WI38 (cell line): ENCODE measurements at regions not wholly inside any gene's neighbourhood (a gene's known extent, or its start where the extent isn't known, plus 50 kb on each side); places are given as distances from the start of the nearest gene placed in this dataset.

Experiments used
- H3K4me3 ChIP-seq: 2 replicates; pipeline ENCODE4 v1.5.1; 2011; ENCODE audit warnings: low read depth, mild to moderate bottlenecking, control low read depth, low read length
- TF ChIP-seq, protein P1 (sequence below): IDR thresholded peaks from 2 replicates; pipeline ENCODE4 v1.5.1; 2012; ENCODE audit warnings: low read depth, mild to moderate bottlenecking, control low read depth, low read length

DNA sequence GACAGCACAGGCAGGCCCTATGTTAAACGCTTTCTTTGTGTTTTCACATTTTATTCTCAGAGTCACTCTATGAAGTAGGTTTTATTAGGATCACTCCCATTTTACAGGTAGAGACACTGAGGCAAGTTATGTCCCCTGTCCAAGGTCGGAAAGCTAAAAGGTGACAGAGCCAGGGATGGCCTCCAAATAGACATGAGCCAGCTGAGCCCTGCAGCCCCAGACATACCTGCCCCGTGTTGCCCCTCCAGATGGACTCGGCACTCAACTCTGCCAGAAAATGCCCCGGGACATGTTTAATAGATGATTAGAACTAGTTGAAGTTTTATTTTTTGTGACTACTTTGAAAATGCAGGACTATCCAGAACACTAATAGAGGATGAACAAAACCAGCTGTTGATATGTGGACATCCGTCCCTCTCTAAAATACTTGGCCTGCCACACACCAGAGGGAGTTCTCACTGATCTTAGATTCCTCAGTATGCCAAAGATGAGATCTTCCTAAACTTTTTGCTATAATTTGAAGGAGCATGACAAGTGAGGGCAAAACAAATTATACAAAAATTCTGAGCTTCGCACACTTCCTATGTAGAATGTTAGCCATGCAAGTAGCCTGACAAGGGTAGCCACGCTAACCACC is 258.6 kb upstream of the ADAMTS16 start:
- TF ChIP-seq, protein P1, sequence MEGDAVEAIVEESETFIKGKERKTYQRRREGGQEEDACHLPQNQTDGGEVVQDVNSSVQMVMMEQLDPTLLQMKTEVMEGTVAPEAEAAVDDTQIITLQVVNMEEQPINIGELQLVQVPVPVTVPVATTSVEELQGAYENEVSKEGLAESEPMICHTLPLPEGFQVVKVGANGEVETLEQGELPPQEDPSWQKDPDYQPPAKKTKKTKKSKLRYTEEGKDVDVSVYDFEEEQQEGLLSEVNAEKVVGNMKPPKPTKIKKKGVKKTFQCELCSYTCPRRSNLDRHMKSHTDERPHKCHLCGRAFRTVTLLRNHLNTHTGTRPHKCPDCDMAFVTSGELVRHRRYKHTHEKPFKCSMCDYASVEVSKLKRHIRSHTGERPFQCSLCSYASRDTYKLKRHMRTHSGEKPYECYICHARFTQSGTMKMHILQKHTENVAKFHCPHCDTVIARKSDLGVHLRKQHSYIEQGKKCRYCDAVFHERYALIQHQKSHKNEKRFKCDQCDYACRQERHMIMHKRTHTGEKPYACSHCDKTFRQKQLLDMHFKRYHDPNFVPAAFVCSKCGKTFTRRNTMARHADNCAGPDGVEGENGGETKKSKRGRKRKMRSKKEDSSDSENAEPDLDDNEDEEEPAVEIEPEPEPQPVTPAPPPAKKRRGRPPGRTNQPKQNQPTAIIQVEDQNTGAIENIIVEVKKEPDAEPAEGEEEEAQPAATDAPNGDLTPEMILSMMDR: no peak
- H3K4me3 ChIP-seq: no peak overlapping the region

DNA sequence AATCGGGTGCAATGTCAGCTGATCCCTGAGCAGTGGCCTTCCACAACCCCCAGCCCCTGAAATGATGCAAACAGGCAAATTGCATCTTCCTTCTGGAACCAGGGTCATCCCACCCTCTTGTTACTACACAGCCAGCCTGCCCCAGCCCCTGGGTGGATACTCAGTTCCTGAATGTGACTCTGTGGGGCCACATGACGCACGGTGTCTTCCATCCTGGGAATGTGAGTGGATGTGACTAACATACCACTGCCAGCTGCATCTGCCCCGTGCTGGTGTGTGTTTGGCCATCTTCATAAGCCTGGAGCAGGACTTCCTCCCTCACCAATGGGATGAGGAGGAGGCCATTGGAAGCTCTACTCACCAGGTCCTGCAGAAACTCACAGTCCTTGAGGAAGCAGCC is 257.9 kb upstream of the ADAMTS16 start:
- TF ChIP-seq, protein P1: no peak
- H3K4me3 ChIP-seq: no peak overlapping the region

DNA sequence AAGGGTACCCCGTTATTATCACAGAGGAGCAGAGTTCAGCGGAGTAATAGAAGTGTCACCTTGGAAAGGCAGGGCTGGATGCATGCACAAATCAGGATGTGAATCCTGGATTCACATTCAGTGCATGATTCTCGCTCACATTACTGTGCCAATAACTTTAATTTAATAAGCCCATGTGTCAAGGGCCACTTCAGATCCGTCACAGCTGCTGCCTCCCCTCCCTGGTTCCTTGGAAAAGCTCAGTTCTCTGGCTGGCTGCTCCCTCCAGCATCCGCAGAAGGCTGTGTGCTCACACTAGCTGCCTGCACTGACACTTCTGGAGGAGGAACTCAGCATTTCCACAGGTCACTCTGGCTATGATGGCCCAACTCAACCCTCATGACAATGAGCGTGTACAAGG is 256.8 kb upstream of the ADAMTS16 start:
- H3K4me3 ChIP-seq: no peak overlapping the region
- TF ChIP-seq, protein P1: no peak

DNA sequence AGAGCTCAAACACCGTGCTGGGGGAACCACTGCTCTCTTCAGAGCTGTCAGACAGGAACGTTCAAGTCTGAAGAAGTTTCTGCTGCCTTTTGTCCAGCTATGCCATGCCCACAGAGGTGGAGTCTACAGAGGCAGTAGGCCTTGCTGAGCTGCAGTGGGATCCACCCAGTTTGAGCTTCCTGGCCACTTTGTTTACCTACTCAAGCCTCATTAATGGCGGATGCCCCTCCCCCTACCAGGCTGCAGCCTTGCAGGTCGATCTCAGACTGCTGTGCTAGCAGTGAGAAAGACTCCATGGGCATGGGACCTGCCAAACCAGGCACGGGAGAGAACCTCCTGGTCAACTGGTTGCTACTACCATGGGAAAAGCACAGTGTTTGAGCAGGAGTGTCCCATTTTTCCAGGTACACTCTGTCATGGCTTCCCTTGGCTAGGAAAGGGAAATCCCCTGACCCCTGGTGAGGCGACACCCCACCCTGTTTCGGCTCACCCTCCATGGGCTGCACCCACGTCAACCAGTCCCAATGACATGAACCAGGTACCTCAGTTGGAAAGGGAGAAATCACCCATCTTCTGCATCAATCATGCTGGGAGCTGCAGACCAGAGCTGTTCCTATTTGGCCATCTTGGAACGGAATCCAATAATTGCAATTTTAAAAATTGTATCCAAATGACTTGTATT is 246.9 kb upstream of the ADAMTS16 start:
- TF ChIP-seq, protein P1: no peak
- no peak overlapping the region for H3K4me3 ChIP-seq

DNA sequence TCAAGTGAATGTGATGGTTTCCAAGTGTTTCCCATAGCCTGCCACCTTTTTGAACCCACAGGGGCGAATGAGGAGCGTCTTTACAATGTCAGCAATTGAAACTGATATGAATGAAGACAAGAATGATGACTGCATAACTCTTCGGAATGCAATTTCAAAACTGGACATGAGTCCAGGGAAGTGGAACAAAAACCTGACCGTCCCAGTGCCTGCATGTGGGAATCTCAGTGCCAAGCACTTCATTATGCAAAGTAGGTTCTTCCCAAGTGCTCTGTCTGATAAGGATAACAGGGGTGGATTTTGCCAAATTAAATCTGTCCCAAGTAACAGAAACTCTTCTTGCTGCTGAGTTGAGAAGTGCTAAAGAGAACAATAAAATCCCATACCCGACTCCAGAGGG is 243.8 kb upstream of the ADAMTS16 start:
- TF ChIP-seq, protein P1: no peak
- no peak overlapping the region for H3K4me3 ChIP-seq

DNA sequence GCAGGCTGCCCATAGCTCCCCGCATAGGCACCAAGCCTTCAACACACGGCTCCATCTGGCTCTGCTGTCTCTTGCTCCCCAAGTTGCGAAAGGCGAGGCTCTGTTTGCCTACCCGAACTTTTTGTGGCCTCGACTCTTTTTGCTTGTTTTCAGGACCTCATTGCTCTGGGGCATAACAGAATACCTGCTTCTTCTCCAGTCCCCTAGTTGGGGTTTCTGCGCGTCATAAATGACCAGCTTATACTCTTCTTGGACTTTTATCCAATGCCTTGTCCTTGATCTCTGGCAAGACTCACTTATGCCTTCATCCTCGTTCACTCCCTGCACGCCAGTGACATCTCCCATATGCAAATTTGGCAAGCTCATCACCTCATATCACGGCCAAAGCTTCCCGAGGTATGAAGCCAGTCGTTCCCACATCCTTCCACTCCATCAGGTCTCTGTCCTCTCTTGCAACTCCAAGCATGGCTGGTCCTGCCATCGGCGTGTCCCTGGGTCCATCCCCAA is 238.8 kb upstream of the ADAMTS16 start:
- TF ChIP-seq, protein P1: no peak
- no peak overlapping the region for H3K4me3 ChIP-seq

DNA sequence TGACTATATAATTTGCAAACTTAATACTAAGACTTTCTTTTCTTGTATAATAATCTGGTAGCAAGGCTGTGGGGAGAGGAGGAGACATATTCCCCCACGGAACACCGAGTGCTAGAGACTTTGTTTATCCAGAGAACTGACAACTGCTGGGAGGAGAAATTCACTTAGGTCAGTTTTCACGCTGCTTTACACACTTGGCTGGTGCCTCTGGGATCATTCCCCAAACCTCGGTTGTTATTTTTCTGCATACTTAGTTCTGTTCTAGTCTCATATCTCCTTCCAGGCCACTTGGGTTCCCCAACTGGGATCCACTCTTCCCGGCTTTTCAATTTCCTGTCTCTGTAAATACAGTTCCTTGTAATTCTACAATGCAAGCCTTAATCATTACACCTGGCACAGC is 238.2 kb upstream of the ADAMTS16 start:
- TF ChIP-seq, protein P1: no peak
- no peak overlapping the region for H3K4me3 ChIP-seq
